PFSK-1 (cell line): ENCODE measurements at regions not wholly inside any gene's neighbourhood (a gene's known extent, or its start where the extent isn't known, plus 50 kb on each side); places are given as distances from the start of the nearest gene placed in this dataset.

Experiments
- SIN3A ChIP-seq: IDR thresholded peaks from 2 replicates; pipeline ENCODE4 v1.6.1; 2012; ENCODE audit warnings: mild to moderate bottlenecking, low read length, moderate library complexity, borderline replicate concordance; ENCODE audit not compliant: insufficient read depth
- TAF1 ChIP-seq: IDR thresholded peaks from 2 replicates; pipeline ENCODE4 v1.6.1; 2012; ENCODE audit warnings: low read length, control low read depth, borderline replicate concordance; ENCODE audit not compliant: insufficient read depth

- TF ChIP-seq TAF1 (no peak), SIN3A (no peak)
Measured at GRCh38 chr5:118776755-118777154, 211.6 kb downstream of the DTWD2 start.
